NCI-H748 (cell line): ENCODE measurements at regions not wholly inside any gene's neighbourhood (a gene's known extent, or its start where the extent isn't known, plus 50 kb on each side); places are given as distances from the start of the nearest gene placed in this dataset.
A peak's percentile ranks its signal among the peaks of the same experiment; 100 is the strongest.

Experiments used
- DNase-seq: peaks from one replicate; lab custom pipeline; 2025; ENCODE audit not compliant: unreplicated experiment; lab: John Stamatoyannopoulos, UW

- DNase-seq = no peak
Measured at GRCh38 chr2:45074713-45075112, 65.5 kb upstream of the SIX2 start.

GRCh38 chr2:45072862-45073237 lies 63.6 kb upstream of the SIX2 start:
- no peak for DNase-seq

- no peak for DNase-seq
Measured at GRCh38 chr2:45072064-45072861, 63.0 kb upstream of the SIX2 start.

GRCh38 chr2:45070113-45070652 lies 60.9 kb upstream of the SIX2 start:
- DNase-seq = peak; percentile 47

GRCh38 chr2:45069684-45070083 lies 60.4 kb upstream of the SIX2 start:
- no peak for DNase-seq

GRCh38 chr2:45068571-45069140 lies 59.4 kb upstream of the SIX2 start:
- DNase-seq = no peak

- no peak for DNase-seq
Measured at GRCh38 chr2:45067859-45068570, 58.8 kb upstream of the SIX2 start.
